ENCODE measurements at regions not wholly inside any gene's neighbourhood (a gene's known extent, or its start where the extent isn't known, plus 50 kb on each side); places are given as distances from the start of the nearest gene placed in this dataset.

- 31 to 36% methylated on average over 2 of the region's 2 CpGs for WGBS, 2 experiments (ENCODE audit: low coverage in 1 of 2, low lambda C conversion rate in 2 of 2, missing lambda C conversion rate in 2 of 2)
- Histone ChIP-seq H3K4me1 (ENCODE audit: insufficient read depth) (peaks cover 17% of the 10 kb centered on the region), H3K79me2 (ENCODE audit: insufficient read depth) (no peaks in the 10 kb centered on the region), H3K9me3 (ENCODE audit: low read depth) (no peaks in the 10 kb centered on the region), H3K36me3 (ENCODE audit: low read depth) (no peaks in the 10 kb centered on the region), H3F3A (ENCODE audit: insufficient read depth) (no peaks in the 10 kb centered on the region), H3K27me3 (replicated peaks; ENCODE audit: insufficient read depth) (no peaks in the 10 kb centered on the region), H2AFZ (no peak overlapping the region), H4K20me1 (ENCODE audit: insufficient read depth) (no peaks in the 10 kb centered on the region), H3K27ac (no peak overlapping the region), H3K4me2 (ENCODE audit: unreplicated experiment) (no peak overlapping the region), H3K4me3 (no peak overlapping the region), H3K9ac (no peak overlapping the region), H3K9me2 (ENCODE audit: insufficient read depth) (no peaks in the 10 kb centered on the region)
- TF ChIP-seq EZH2phosphoT487 (IDR thresholded peaks at IDR 0.05; ENCODE audit: insufficient read depth, low read depth), result no peak
- in situ Hi-C loops (cut with MboI), result no loop called here
- peak; percentile 53 for DNase-seq
Measured at GRCh38 chr13:109331011-109331433, 455.4 kb downstream of the IRS2 start.

GRCh38 chr13:109330123-109330522 is 456.3 kb downstream of the IRS2 start:
- WGBS, 2 experiments (ENCODE audit: low coverage in 1 of 2, low lambda C conversion rate in 2 of 2, missing lambda C conversion rate in 2 of 2), result 44 to 50% methylated on average over 4 of the region's 4 CpGs
- TF ChIP-seq EZH2phosphoT487 (IDR thresholded peaks at IDR 0.05; ENCODE audit: insufficient read depth, low read depth) (no peak), EZH2 (IDR thresholded peaks at IDR 0.05; ENCODE audit: insufficient read depth, poor library complexity, severe bottlenecking) (no peak)
- H3K4me1 ChIP-seq (ENCODE audit: insufficient read depth), result peaks cover 17% of the 10 kb centered on the region
- no peak overlapping the region for H2AFZ ChIP-seq
- H3K27ac ChIP-seq, result no peak overlapping the region
- H3F3A ChIP-seq (ENCODE audit: insufficient read depth), result no peaks in the 10 kb centered on the region
- no peaks in the 10 kb centered on the region for H4K20me1 ChIP-seq (ENCODE audit: insufficient read depth)
- no peaks in the 10 kb centered on the region for H3K27me3 ChIP-seq (replicated peaks; ENCODE audit: insufficient read depth)
- in situ Hi-C loops (cut with MboI), result no loop called here
- no peaks in the 10 kb centered on the region for H3K36me3 ChIP-seq (ENCODE audit: low read depth)
- H3K79me2 ChIP-seq (ENCODE audit: insufficient read depth), result no peaks in the 10 kb centered on the region
- H3K9ac ChIP-seq, result no peak overlapping the region
- H3K4me3 ChIP-seq, result no peak overlapping the region
- H3K9me2 ChIP-seq (ENCODE audit: insufficient read depth), result no peaks in the 10 kb centered on the region
- no peaks in the 10 kb centered on the region for H3K9me3 ChIP-seq (ENCODE audit: low read depth)
- H3K4me2 ChIP-seq (ENCODE audit: unreplicated experiment), result no peak overlapping the region
- DNase-seq, result no peak

- H2AFZ ChIP-seq, result no peak overlapping the region
- no peak overlapping the region for H3K4me3 ChIP-seq
- H3K9me3 ChIP-seq (ENCODE audit: low read depth), result no peaks in the 10 kb centered on the region
- TF ChIP-seq EZH2 (IDR thresholded peaks at IDR 0.05; ENCODE audit: insufficient read depth, poor library complexity, severe bottlenecking) (no peak), EZH2phosphoT487 (IDR thresholded peaks at IDR 0.05; ENCODE audit: insufficient read depth, low read depth) (no peak)
- 42 to 45% methylated on average over 4 of the region's 4 CpGs for WGBS, 2 experiments (ENCODE audit: low coverage in 1 of 2, low lambda C conversion rate in 2 of 2, missing lambda C conversion rate in 2 of 2)
- H3K9ac ChIP-seq, result no peak overlapping the region
- no peak for DNase-seq
- no peaks in the 10 kb centered on the region for H4K20me1 ChIP-seq (ENCODE audit: insufficient read depth)
- no peaks in the 10 kb centered on the region for H3K36me3 ChIP-seq (ENCODE audit: low read depth)
- H3K27me3 ChIP-seq (replicated peaks; ENCODE audit: insufficient read depth), result no peaks in the 10 kb centered on the region
- H3K4me2 ChIP-seq (ENCODE audit: unreplicated experiment), result no peak overlapping the region
- in situ Hi-C loops (cut with MboI), result no loop called here
- peaks cover 17% of the 10 kb centered on the region for H3K4me1 ChIP-seq (ENCODE audit: insufficient read depth)
- no peak overlapping the region for H3K27ac ChIP-seq
- no peaks in the 10 kb centered on the region for H3K79me2 ChIP-seq (ENCODE audit: insufficient read depth)
- H3F3A ChIP-seq (ENCODE audit: insufficient read depth), result no peaks in the 10 kb centered on the region
- H3K9me2 ChIP-seq (ENCODE audit: insufficient read depth), result no peaks in the 10 kb centered on the region
Measured at GRCh38 chr13:109329175-109329574, 457.2 kb downstream of the IRS2 start.

- in situ Hi-C loops (cut with MboI), result no loop called here
- Histone ChIP-seq H3K9me3 (ENCODE audit: low read depth) (no peaks in the 10 kb centered on the region), H3K27ac (no peak overlapping the region), H3K9me2 (ENCODE audit: insufficient read depth) (no peaks in the 10 kb centered on the region), H3K9ac (no peak overlapping the region), H3K79me2 (ENCODE audit: insufficient read depth) (no peaks in the 10 kb centered on the region), H3K27me3 (replicated peaks; ENCODE audit: insufficient read depth) (no peaks in the 10 kb centered on the region), H2AFZ (no peak overlapping the region), H3K4me3 (no peak overlapping the region), H3K4me1 (ENCODE audit: insufficient read depth) (peaks cover 10% of the 10 kb centered on the region), H3K4me2 (ENCODE audit: unreplicated experiment) (no peak overlapping the region), H3F3A (ENCODE audit: insufficient read depth) (no peaks in the 10 kb centered on the region), H4K20me1 (ENCODE audit: insufficient read depth) (no peaks in the 10 kb centered on the region), H3K36me3 (ENCODE audit: low read depth) (no peaks in the 10 kb centered on the region)
- TF ChIP-seq EZH2phosphoT487 (IDR thresholded peaks at IDR 0.05; ENCODE audit: insufficient read depth, low read depth), result no peak
- no peak for TF ChIP-seq EZH2 (IDR thresholded peaks at IDR 0.05; ENCODE audit: insufficient read depth, poor library complexity, severe bottlenecking)
- DNase-seq, result no peak
- WGBS, 2 experiments (ENCODE audit: low coverage in 1 of 2, low lambda C conversion rate in 2 of 2, missing lambda C conversion rate in 2 of 2), result 57 to 58% methylated on average over 9 of the region's 9 CpGs
Measured at GRCh38 chr13:109326601-109327000, 459.8 kb downstream of the IRS2 start.

- WGBS, 2 experiments (ENCODE audit: low coverage in 1 of 2, low lambda C conversion rate in 2 of 2, missing lambda C conversion rate in 2 of 2), result 40 to 54% methylated on average over 4 of the region's 4 CpGs
- H3K4me3 ChIP-seq, result no peak overlapping the region
- in situ Hi-C loops (cut with MboI), result no loop called here
Measured at GRCh38 chr13:109323338-109323737, 463.0 kb downstream of the IRS2 start.

More at GRCh38 chr13:109323338-109323737, 463.0 kb downstream of the IRS2 start:
- H4K20me1 ChIP-seq (ENCODE audit: insufficient read depth), result no peaks in the 10 kb centered on the region
- DNase-seq, result peak; percentile 18
- H3F3A ChIP-seq (ENCODE audit: insufficient read depth), result no peaks in the 10 kb centered on the region
- no peak overlapping the region for H2AFZ ChIP-seq
- H3K4me2 ChIP-seq (ENCODE audit: unreplicated experiment), result no peak overlapping the region
- no peaks in the 10 kb centered on the region for H3K36me3 ChIP-seq (ENCODE audit: low read depth)
- no peak overlapping the region for H3K27ac ChIP-seq
- no peaks in the 10 kb centered on the region for H3K9me3 ChIP-seq (ENCODE audit: low read depth)
- no peaks in the 10 kb centered on the region for H3K27me3 ChIP-seq (replicated peaks; ENCODE audit: insufficient read depth)
- H3K9ac ChIP-seq, result no peak overlapping the region
- H3K4me1 ChIP-seq (ENCODE audit: insufficient read depth), result no peaks in the 10 kb centered on the region
- H3K79me2 ChIP-seq (ENCODE audit: insufficient read depth), result no peaks in the 10 kb centered on the region
- H3K9me2 ChIP-seq (ENCODE audit: insufficient read depth), result no peaks in the 10 kb centered on the region
- TF ChIP-seq EZH2 (IDR thresholded peaks at IDR 0.05; ENCODE audit: insufficient read depth, poor library complexity, severe bottlenecking) (no peak), EZH2phosphoT487 (IDR thresholded peaks at IDR 0.05; ENCODE audit: insufficient read depth, low read depth) (no peak)
